NCI-H2107 (cell line): ENCODE measurements at regions not wholly inside any gene's neighbourhood (a gene's known extent, or its start where the extent isn't known, plus 50 kb on each side); places are given as distances from the start of the nearest gene placed in this dataset.

Experiments used
- DNase-seq: peaks from one replicate; lab custom pipeline; 2025; lab: John Stamatoyannopoulos, UW

- DNase-seq: no peak
Observed at GRCh38 chr3:152719264-152719663, 115.7 kb upstream of the P2RY1 start.

- DNase-seq: no peak
Observed at GRCh38 chr3:152720951-152721718, 113.8 kb upstream of the P2RY1 start.

- DNase-seq: no peak
Observed at GRCh38 chr3:152724270-152724669, 110.7 kb upstream of the P2RY1 start.

- no peak for DNase-seq
Observed at GRCh38 chr3:152728231-152728980, 106.5 kb upstream of the P2RY1 start.

GRCh38 chr3:152729906-152730305 is 105.0 kb upstream of the P2RY1 start:
- DNase-seq: no peak

GRCh38 chr3:152731511-152731910 is 103.4 kb upstream of the P2RY1 start:
- no peak for DNase-seq

GRCh38 chr3:152733584-152734119 is 101.3 kb upstream of the P2RY1 start:
- DNase-seq: no peak

- DNase-seq: no peak
Observed at GRCh38 chr3:152737021-152737908, 97.7 kb upstream of the P2RY1 start.

GRCh38 chr3:152738656-152739055 is 96.3 kb upstream of the P2RY1 start:
- no peak for DNase-seq

GRCh38 chr3:152742368-152743347 is 92.3 kb upstream of the P2RY1 start:
- no peak for DNase-seq

GRCh38 chr3:152745646-152746045 is 89.3 kb upstream of the P2RY1 start:
- DNase-seq: no peak

GRCh38 chr3:152754303-152754702 is 80.6 kb upstream of the P2RY1 start:
- no peak for DNase-seq

GRCh38 chr3:152756807-152757206 is 78.1 kb upstream of the P2RY1 start:
- no peak for DNase-seq

GRCh38 chr3:152760024-152760563 is 74.8 kb upstream of the P2RY1 start:
- DNase-seq: no peak

GRCh38 chr3:152760591-152760990 is 74.3 kb upstream of the P2RY1 start:
- no peak for DNase-seq

GRCh38 chr3:152768478-152768877 is 66.5 kb upstream of the P2RY1 start:
- DNase-seq: no peak

- DNase-seq: no peak
Observed at GRCh38 chr3:152769523-152769922, 65.4 kb upstream of the P2RY1 start.

- no peak for DNase-seq
Observed at GRCh38 chr3:152770296-152770695, 64.6 kb upstream of the P2RY1 start.

- DNase-seq: no peak
Observed at GRCh38 chr3:152771120-152771519, 63.8 kb upstream of the P2RY1 start.

GRCh38 chr3:152772674-152773225 is 62.2 kb upstream of the P2RY1 start:
- no peak for DNase-seq
